Stimulated activated CD4-positive, alpha-beta T cell treated with anti-CD3 and anti-CD28 coated beads, Interleukin-4, amount 100 ng/mL, for 48 hours (primary cell): ENCODE measurements at regions not wholly inside any gene's neighbourhood (a gene's known extent, or its start where the extent isn't known, plus 50 kb on each side); places are given as distances from the start of the nearest gene placed in this dataset.
"Not testable (repeated sequence)": the region's sequence is repeated elsewhere in the genome, so short reads cannot be mapped to it uniquely, and the experiment has no call there.

Experiments used
- DNase-seq, 2 donors: peaks; one replicate each; pipeline ENCODE4 v3.0.0-alpha.2; 2020; ENCODE audit warnings: low read depth in 2 of 2

DNA sequence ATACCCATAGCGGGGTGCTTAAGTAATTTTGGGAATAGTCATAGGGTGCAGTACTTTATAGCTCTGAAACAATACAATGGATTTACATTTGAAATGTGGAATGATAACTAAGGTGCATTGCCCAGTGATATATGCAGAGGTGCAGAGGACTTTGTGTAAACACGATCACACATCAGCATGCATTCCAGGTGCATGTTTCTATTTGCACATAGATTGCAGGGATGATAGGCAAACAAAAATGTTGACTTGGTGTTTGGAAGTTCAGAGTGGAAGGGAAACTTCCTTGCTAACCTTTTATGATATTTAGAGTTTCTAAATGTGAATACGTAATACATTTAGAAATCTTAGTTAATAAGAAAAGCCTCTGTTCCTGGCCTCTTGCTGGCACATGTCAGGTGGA, 941.5 kb downstream of the TUBA3C start:
- DNase-seq = not testable (repeated sequence)

- not testable (repeated sequence) for DNase-seq
Observed at GRCh38 chr13:18238586-18238985, 943.0 kb downstream of the TUBA3C start.

- no peak for DNase-seq
Observed at GRCh38 chr13:18236528-18236815, 945.2 kb downstream of the TUBA3C start.

DNA sequence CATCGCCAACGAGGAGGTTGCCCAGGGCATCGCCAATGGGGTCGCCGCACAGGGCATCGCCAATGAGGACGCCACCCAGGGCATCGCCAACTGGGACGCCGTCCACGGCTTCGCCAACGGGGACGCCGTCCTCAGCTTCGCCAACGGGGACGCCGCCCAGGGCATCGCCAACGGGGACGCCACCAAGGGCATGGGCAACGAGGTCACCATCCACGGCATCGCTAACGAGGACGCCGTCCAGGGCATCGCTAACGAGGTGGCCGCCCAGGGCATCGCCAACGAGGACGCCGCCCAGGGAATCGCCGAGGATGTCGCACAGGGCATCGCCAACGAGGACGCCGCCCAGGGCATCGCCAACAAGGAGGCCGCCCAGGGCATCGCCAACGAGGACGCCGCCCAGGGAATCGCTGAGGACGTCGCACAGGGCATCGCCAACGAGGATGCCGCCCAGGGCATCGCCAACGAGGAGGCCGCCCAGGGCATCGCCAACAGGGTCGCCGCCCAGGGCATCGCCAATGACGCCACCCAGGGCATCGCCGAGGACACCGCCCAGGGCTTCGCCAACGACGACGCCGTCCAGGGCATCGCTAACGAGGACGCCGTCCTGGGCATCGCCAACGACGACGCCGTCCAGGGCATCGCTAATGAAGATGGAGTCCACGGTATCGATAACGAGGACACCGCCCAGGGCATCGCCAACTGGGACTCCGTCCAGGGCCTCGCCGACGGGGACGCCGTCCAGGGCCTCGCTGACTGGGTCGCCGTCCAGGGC, 945.7 kb downstream of the TUBA3C start:
- DNase-seq = no peak

DNA sequence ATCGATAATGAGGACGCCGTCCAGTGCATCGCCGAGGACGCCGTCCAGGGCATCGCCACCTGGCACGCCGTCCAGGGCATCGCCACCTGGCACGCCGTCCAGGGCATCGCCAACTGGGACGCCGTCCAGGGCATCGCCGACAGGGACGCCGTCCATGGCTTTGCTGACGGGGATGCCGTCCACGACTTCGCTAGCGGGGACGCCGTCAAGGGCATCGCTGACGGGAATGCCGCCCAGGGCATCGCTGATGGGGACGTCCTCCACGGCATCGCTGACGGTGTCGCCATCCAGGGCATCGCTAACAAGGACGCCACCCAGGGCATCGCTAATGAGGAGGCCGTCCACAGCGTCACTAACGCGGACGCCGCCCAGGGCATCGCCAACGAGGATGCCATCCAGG, 946.5 kb downstream of the TUBA3C start:
- no peak for DNase-seq

DNA sequence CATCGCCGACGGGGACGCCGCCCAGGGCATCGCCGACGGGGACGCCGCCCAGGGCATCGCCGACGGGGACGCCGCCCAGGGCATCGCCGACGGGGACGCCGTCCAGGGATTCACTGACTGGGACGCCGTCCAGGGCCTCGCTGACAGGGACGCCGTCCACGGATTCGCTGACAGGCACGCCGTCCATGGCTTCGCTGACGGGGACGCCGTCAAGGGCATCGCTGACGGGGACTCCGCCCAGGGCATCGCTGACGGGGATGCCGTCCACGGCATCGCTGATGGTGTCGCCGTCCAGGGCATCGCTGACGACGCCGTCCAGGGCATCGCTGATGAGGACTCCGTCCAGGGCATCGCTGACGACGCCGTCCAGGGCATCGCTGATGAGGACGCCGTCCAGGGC, 947.2 kb downstream of the TUBA3C start:
- not testable (repeated sequence) for DNase-seq

DNA sequence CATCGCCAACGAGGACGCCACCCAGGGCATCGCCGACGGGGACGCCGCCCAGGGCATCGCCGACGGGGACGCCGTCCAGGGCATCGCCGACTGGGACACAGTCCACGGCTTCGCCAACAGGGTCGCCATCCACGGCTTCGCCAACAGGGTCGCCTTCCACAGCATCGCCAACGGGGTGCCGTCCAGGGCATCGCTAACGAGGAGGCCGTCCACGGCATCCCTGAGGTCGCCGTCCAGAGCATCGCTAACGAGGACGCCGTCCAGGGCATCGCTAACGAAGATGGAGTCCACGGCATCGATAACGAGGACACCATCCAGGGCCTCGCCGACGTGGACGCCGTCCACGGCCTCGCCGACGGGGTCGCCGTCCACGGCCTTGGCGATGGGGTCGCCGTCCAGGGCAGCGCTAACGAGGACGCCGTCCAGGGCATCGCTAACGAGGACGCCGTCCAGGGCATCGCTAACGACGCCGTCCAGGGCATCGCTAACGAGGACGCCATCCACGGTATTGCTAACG, 947.8 kb downstream of the TUBA3C start:
- no peak for DNase-seq

- DNase-seq = no peak
Observed at GRCh38 chr13:18232994-18233782, 948.4 kb downstream of the TUBA3C start.

- no peak for DNase-seq
Observed at GRCh38 chr13:18232298-18232993, 949.2 kb downstream of the TUBA3C start.

DNA sequence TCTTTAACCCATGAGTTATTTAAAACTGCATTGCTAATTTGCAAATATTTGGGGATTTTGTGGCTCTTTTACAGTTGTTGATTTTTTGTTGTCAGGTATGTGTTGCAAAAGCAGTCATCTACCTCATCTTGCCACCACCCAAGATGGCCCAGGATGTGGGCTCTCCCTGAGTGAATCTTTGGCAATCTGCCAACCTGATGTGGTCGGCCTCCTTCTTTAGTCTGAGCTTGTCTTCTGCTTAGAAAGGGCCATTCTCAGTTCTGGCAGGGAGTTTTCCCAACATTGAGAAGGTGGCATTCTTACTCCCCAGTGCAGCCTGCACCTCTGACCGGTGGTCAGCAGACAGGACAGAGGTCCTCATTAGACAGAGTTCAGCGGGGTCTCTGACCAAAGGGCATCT, 957.2 kb downstream of the TUBA3C start:
- not testable (repeated sequence) for DNase-seq

DNA sequence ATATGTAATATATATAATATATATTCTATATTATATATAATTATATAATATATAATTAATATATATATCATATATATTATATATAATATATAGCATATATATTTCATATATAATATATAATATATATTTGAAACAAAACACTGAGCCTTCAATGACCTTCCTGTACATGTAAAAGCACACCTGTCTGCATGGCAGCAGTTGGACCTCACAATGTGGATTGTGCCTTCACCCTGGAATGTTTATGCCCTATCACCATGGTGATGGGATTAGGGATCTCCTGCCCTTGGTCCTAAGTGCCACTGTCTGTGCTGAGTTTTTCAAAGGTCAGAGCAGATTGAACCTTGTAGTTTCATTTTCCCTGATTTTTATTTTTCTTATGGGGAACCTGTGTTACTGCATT, 966.9 kb downstream of the TUBA3C start:
- not testable (repeated sequence) for DNase-seq

DNA sequence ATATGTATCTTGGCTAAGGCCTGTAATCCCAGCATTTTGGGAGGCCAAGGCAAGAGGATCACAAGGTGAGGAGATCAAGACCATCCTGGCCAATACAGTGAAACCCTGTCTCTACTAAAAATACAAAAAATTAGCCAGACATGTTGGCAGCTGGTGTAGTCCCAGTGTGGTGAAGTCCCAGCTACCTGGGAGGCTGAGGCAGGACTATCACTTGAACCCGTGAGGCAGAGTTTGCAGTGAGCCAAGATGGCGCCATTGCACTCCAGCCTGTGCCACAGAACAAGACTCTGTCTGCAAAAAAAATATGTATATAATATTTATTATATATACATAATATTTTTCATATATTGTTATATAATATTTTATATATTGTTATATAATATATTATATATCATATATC, 968.1 kb downstream of the TUBA3C start:
- not testable (repeated sequence) for DNase-seq

GRCh38 chr13:18212873-18213272, 968.8 kb downstream of the TUBA3C start:
- DNase-seq = peak in 1 of 2 donors; percentile 6

DNA sequence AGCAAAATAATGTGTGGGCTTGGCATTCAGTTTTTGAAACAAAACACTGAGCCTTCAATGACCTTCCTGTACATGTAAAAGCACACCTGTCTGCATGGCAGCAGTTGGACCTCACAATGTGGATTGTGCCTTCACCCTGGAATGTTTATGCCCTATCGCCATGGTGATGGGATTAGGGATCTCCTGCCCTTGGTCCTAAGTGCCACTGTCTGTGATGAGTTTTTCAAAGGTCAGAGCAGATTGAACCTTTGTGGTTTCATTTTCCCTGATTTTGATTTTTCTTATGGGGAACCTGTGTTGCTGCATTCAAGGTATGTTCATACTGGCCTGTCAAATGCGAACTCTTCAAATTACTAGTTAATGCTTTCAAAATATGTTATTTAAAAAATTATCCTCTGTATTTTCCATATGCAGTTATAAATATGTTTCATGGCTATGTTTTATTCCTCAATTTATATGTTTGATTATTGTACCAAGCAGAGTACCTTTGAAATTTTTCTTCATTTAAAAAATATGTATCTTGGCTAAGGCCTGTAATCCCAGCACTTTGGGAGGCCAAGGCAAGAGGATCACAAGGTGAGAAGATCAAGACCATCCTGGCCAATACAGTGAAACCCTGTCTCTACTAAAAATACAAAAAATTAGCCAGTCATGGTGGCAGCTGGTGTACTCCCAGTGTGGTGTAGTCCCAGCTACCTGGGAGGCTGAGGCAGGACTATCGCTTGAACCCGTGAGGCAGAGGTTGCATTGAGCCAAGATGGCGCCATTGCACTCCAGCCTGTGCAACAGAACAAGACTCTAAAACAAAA, 969.7 kb downstream of the TUBA3C start:
- DNase-seq = not testable (repeated sequence)

GRCh38 chr13:18204614-18205178, 976.9 kb downstream of the TUBA3C start:
- not testable (repeated sequence) for DNase-seq

- not testable (repeated sequence) for DNase-seq
Observed at GRCh38 chr13:18195365-18195678, 986.3 kb downstream of the TUBA3C start.

GRCh38 chr13:18194631-18195364, 986.8 kb downstream of the TUBA3C start:
- not testable (repeated sequence) for DNase-seq

- DNase-seq = not testable (repeated sequence)
Observed at GRCh38 chr13:18194104-18194503, 987.5 kb downstream of the TUBA3C start.
